GM21529 (cell line): ENCODE measurements at regions not wholly inside any gene's neighbourhood (a gene's known extent, or its start where the extent isn't known, plus 50 kb on each side); places are given as distances from the start of the nearest gene placed in this dataset.

ENCODE experiments used
- ATAC-seq: cut with Tn5 transposase; IDR thresholded peaks from one replicate; pipeline ENCODE4 v1.9.1; 2021; ENCODE audit not compliant: unreplicated experiment

DNA sequence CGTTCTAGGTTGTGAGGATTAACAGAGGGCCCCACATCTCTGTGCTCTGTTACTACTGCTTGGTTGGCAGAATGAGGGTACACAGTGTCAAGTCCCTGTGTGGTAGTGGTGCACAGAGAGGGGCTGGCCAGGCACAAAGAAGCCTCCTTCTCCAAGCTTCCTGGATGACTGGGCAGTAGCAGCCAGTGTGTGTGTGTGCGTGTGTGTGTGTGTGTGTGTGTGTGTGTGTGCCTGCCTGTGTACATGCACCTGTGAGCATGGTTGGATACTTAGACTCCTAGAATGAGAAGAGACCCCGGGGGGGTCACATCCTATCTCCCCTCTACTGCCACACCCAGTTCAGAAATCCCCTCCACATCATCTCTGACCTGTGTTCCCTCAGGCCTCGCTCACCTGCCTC, 146.7 kb upstream of the UNC5B start:
- no peak for ATAC-seq

DNA sequence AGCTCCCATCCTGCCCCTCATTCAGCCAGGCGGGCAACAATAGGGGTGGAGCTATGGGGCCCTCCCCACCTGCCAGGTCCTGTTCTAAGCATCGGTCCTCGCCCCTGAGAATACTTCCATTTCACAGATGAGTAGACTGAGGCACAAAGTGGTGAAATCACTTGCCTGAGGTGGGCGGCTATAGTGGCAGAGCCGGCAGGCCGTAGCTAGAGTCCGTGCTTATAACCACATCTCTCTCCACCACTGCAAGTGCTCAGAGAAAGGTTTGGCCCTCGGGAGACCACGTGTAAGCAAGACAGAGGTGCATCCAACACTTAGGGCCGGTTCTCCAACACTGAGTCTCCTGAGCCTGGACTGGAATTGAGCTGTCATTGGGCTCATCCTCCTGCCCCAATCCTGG, 145.8 kb upstream of the UNC5B start:
- no peak for ATAC-seq

DNA sequence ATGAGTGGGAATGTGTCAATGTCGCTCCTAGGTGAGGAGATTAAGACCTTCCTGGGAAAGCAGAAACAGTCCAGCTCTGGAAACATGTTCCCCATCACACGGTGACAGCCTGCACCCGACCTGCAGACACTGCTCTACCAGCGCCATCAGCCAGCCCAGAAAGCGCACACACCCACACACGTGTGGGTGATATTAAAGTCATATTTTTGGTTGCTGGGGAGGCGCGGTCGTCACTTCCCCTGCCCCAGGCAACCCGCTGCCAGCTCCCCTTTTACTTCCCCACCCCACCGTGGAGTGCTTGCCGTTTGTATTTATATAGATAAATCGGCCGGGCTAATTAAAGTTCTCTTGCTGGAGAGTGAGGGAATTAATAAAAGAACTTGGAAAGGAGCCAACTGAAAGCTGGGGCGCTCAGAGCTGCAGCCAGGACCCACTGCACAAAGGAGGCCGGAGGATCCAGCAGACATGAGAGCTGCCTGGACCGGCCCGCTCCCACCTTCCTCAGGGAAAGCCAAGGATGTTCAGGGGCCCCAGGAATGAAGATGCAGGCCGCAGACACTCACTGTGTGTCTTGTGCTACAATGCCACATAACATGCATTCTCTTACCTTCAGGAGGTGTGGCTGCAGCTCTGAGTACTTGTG, 145.2 kb upstream of the UNC5B start:
- ATAC-seq = no peak

DNA sequence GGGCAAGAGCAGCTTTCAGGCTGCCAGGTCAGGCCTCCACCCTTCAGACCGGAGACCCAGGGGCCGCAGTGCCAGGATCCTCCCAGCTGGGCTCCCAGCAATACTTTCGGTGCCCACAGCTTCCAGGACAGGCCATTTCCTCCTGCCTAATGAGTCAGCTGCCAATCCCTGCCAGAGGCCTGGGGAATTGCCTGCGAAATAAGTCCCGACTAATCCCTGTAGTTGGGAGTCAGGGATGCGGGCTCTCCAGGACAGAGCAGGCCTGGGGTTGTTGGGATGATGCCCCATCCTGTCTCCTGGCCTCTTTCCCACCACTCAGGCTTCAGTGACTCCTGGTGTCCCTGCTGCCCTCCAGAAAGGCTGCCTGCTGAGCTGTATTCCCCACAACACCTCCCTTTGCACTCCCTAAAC, 143.5 kb upstream of the UNC5B start:
- ATAC-seq = no peak

DNA sequence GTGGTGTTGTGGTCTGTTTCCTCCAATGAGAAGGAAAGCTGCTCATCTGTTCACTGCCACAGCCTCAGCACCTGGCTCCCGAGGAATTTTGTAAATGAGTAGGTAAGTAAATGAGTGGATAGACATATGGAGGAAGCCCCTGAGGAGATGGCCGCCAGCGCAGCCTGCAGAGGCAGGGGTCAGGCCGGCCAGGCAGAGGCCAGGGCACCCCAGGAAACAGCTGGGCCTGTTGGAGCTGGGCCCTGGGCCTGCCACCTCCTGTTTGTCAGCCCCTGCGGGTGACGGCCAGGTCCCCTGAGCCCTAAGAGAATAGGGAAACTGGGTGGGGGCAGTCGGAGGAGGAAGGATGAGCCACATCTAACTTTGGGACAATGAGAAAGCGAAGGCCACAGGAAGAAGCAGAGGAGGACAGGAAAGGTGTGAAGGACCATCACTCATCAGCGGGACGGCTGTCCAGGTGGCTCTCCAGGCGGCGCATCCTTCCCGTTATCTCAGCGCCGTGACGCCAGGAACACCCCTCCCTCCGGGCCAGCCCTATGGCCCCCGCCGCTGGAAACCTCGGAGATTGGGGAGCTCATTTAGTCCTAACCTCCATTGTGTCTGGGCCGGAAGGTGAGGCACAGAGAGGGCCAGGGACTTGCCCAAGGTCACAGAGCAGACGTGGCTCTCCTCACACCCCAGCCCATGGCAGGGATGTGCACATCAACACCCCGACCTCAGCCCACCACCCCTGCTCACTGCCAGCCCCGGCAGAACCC, 142.3 kb upstream of the UNC5B start:
- ATAC-seq = no peak

DNA sequence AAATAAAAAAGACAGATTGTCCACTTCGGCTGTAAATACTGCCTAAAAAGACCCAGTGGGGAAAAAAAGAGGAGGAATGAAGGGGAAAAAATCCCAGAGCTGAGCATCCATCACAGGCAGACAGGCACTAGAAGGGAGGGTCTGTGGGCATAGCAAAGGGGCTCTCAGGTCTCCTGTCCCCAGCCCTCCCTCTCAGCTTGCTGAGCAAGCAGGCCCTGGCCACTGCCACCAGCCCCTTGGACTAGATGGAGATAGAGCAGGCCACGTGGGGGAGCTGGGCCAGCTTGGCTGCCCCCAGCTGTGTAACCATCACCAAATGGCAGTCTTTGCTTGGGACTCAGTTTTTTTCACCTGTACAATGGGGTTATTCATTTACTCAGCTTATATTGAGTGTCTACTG, 141.6 kb upstream of the UNC5B start:
- ATAC-seq = no peak

DNA sequence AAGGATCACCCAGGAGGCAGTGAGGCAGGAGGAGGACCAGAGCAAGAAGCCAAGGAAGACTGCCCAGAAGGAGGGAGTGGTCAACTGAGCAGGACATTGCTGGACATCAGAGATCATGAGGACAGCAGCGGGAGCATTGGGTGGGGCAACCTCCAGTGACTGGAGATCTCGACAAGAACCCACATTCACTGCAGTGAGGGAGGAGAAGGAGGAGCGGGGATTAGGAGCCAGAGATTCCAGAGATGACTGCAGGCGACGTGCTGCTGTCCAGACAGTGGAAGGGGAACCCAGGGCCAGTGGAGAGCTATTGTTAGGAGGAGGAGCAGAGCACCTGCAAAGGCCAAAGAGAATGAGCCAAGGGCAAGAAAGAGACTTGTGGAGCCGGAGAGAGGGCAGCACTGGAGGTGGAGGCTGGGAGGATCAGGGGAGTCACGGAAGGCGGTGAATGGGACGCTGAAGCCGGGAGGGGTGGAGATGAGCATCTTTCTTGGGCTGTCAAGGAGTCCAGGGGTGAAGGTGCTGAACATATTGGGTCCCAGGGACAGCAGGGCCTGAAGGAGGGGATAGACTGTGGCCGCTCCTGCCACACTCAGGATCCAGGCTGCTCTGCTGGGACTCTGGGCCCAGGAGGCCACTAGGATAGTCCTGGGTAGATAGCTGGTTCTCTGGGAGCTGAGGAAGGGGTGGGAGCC, 140.1 kb upstream of the UNC5B start:
- no peak for ATAC-seq

DNA sequence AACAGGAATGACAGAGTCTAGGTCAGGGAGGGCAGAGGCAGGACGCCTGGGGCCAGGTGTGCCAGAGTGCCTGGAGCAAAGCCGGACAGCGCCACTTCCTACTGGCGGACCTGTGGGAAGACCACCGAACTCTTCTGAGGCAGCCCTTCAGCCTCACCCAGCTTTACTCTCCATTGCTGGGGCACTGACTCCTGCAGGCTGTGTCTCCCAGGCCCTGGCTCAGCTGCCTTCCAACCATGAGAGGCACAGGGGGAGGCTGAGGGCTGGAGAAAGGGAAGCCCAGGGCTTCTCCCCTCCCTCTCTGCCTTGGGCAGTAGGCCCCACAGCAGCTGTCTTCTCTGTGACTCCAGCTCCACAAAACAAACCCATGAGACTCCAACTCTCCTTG, 139.6 kb upstream of the UNC5B start:
- no peak for ATAC-seq

DNA sequence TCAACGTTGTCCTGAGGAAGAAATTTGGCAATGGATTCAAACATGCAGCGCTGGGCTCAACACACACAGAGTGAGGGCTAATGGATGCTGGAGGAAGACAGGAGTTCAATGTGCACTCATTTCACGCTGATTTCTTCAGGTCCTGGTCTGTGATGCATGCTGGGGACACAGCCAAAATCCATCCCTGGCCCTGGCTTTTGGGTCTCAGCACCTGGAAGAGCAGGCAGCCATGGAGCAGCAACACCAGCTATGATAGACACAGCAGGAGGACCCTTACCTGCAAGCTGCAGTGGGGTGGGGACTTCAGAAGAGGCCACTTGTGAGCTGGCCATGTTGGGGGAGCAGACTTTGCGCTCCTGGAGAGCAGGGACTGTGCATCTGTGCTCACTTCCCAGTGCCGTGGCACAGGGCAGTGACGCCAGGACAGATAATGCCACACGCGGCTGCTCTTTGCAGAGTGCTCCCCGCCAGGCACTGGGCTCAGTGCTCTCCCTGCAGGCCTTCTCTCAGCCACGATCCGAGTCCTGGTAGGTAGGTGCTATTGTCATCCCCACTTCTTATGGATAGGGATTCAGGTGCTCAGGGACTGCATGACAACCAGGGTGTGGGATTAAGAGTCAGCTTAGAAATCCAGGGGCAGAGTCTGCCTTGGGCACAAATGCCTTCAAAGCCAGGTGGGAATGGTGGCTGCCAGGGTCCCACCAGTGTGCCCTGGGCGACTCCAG, 138.8 kb upstream of the UNC5B start:
- no peak for ATAC-seq

DNA sequence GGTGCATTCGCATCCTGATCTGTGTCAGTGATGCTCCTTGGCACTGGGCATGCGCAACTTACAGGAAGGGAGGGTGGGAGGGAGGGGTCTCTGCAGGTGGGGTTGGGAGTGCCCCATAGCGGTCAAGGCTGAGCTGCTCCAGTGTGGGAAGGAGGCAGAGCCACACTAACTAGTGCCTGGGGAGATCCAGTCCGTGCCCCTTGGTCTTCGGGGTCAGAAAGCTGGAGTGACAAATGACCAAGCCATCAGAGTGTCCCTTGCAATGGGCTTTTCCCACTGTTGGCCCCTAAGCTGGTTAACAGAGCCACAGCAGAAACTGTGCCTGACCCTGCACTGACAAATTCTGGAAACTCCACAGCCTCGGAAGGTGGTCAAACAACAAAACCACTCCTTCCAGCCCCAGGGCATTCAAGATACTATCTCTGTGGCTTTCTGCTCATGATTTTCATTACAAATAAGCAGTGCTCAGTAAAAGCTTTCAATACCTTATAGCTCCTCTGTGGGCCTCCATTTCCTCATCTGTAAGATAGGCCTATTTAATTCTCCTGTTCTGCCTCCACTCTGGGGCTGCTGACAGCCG, 138.1 kb upstream of the UNC5B start:
- no peak for ATAC-seq

DNA sequence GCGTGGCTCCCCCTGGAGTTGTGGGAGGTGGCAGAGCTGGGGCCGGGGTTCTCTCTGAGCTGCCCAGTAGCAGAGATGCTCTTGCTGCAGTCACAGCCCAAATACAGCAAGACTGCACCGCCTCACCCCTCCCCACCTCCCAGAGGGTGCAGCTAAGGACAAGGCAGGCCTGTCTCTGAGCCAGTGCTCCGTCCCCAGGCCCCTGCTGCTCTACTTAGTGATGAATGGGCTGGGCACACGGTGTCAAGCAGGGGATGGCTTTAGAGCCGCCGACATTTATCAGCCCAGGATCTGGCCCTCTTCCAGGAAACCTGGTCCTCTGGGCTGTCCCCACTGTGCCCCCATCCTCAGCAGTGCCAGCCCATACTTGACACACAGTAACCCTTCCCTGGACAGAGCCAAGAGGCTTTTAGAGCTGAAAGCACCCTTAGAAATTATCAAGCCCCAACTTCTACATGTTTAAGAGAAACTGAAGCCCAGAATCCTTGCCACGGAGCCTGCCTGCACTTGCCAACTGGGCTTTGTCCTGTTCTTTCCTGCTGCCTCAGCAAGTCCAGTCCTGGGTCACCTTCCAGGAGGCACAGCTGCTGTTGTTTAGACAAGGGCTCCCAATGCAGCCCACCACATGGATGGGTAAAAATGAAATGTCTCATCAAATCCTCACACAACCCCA, 137.1 kb upstream of the UNC5B start:
- ATAC-seq = no peak

DNA sequence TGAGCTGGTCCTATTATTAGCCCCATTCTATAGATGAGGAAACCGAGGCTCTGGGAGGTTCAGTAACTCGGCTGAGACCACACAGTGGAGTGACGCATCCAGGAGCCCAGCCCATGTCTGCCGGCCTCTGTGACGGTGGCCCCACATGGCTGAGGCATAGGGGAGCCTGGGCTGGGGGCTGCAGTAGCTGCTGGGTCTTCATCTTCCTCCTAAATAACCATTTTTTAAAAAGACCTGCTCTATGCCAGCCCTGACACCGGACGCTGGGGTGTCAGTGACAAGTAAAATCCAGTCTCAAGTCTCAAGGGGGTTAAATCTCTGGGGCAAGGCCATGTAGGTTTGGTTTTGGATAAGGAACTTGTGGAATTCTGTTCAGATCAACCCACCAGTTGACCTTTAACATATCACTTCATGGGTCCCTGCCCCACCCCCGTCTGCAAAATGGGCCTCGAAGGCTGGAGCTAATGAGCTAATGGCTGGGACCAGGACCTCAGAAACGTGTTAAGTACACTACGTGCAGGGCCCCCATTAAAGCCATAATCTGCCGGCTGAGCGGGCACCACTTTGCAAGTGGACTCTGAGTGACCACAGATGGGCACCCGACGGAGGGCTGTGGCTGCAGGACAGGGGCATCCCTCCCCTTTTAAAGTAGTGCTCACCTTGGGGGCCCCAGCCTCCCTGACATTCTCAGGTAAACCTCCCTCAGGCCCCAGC, 136.5 kb upstream of the UNC5B start:
- ATAC-seq = no peak

DNA sequence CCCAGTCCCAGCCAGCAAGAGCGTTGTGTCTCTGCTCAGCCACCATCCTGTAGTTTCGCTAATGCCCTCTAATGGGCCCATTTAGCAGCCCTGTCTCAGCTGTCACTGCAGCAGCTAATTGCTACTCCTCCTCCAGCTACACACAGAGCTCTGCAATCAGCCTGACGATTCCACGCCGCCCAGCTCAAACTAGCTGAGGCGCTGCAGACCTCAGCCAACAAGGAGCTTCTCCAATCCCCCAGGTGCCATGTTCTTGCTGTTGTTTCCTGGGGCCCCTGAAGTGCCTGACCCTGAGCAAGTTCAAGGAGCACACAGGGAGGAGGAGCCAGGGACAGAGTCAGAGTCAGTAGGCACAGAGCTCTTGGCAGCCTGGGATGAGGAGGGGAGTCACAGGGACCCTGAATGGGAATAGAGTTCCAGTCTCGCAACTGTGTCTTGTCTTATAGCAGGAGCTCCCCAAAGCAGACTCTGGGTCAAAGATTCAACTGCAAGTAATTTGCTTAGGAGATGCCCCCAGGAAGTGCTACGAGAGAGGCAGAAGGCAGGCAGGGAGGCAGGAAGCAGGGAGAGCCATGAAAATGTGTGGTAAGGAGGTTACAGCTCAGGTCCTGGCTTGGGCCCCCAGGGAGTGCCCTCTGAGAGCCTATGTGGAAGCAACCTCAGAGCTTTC, 135.8 kb upstream of the UNC5B start:
- no peak for ATAC-seq

DNA sequence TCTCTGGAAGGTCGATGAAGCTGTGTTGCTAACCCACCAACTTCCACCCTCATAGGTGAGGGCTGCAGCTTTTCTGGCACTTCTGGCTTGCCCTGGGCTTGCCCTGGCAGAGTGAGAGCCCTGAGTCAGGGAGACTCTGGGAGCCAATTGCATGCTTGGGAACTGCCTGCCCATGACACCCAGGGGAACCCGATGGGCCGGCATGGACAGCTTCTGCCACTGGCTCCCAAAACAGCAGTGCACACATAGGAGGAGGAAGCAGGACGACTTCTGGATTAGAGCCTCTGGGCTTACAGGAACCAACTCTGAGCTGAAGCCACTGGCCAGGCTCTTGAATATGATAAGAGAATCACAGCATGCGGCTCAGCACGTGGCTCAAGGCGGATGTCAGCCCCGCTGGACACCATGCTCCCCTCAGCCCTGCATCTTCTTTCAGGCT, 135.2 kb upstream of the UNC5B start:
- no peak for ATAC-seq

DNA sequence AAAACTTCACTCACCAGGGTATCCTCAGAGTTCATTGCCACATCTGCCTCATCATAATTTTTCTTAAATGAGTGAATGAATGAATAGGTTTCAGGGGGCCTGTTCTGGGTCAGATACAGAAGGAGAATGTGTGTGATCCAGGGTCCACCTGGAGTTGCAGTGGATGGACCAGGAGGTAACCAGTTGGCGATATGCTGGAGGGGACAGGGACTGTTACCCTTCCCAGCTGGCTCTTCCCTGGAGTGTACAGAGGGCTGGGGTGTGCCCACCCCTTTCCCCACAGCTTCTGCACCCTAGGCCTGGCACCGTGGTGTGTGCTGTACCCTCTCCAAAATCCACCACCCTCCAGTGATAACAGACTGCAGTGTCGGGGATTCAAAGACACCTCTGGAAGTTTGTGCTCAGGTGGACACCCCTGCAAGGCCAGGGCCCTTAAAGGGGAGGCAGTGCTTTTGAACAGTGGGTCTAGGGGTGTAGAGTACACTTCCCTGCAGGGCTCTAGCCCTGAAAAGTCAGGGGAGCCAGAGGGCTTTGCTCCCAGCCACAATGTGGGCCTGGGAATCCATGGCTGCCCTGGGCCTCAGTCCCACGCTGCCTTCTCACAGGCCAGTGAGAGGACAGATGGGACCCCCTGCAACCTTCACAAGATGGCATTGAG, 134.4 kb upstream of the UNC5B start:
- no peak for ATAC-seq

DNA sequence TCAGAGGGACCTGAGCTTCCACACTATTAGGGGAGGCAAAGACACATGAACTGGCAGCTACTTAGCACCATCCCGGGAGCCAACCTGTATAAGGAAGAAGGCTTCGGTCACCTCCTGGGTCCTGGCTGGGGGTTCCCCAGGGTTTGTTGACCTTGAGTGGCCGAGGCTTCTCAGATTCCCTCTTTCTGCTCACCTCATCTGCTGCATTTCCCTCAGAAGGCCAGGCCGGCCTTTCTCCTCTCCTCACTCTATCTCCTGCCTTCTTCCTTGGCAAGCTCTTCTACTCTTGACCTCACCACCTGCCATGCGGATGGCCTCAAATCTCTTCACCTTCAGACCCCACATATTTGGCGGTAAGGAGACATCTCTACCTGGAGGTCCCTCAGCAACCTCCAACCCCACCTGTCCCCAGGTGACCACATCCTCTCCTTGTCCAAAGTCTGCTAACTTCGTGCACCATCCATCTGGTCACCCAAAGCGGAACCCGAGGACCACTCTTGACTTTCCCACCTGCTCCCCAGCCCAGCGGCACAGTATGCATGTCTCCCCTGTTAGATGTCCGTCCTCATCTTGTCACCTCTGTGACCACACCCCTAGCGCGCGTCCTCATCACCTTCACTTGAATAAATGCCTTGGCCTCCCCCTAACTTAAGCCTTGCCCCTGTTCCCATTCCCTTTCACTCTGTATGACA, 133.8 kb upstream of the UNC5B start:
- no peak for ATAC-seq

DNA sequence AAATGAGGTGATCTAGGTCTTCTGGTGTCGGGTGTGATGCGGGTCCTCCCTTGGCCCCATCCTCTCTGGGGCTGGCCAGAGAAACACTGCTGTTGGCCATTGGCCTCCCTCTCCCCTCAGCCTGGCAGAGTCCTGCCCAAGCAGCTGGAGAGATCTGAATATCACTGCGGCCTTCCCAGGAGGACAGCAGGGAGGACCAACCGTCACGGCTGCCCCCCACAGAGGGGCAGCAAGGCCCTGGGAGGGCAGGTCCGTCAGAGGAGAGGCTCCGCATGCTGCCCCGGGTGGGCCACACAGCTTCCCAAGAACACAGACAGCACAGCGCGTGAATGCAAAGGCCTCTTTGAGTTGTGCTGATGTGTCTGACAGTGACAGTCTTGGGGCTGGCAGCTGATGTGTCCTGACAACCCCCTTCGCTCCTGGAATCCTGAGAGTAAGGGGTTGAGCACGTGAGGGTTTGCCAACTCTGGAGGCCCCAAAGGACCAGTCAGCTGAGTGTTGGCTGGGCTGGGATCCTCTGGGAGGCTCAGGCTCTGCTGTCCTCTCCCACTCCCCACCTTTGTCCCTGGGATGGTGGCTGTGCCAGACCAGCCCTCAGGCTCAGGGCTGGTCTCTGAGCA, 132.5 kb upstream of the UNC5B start:
- ATAC-seq = no peak
